ENCODE measurements at regions not wholly inside any gene's neighbourhood (a gene's known extent, or its start where the extent isn't known, plus 50 kb on each side); places are given as distances from the start of the nearest gene placed in this dataset.

- TF ChIP-seq GATA2 (IDR thresholded peaks at IDR 0.05; ENCODE audit: low read depth, low read length) (no peak), GATA3 (IDR thresholded peaks at IDR 0.05; ENCODE audit: low read depth, low read length) (no peak)
Observed at GRCh38 chr16:72266836-72267235, 94.9 kb upstream of the PMFBP1 start.
